HG03039 (cell line): ENCODE measurements at regions not wholly inside any gene's neighbourhood (a gene's known extent, or its start where the extent isn't known, plus 50 kb on each side); places are given as distances from the start of the nearest gene placed in this dataset.

Source experiments
- ATAC-seq: cut with Tn5 transposase; IDR thresholded peaks from one replicate; pipeline ENCODE4 v1.9.1; 2021; ENCODE audit warnings: mild to moderate bottlenecking, moderate library complexity; ENCODE audit not compliant: unreplicated experiment

DNA sequence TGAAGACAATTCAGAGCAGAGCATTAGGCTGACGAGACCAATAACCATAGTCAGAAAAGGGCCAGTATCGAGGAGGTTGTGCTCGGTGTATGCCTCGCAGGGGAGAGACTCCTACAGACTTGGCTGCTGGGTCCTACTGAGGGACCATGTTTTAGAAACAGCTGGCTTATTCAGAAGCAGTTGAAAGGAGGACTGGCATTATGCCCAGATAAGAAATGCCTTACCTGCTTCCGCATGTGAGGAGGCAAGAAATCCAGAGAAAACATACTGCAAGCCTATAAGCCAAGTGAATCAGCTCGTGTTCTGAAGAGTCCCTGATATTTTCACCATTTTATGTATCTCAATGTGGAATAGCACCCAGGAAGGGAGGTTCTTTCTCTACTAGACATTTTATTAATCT is 434.7 kb downstream of the GRB14 start:
- ATAC-seq: no peak

DNA sequence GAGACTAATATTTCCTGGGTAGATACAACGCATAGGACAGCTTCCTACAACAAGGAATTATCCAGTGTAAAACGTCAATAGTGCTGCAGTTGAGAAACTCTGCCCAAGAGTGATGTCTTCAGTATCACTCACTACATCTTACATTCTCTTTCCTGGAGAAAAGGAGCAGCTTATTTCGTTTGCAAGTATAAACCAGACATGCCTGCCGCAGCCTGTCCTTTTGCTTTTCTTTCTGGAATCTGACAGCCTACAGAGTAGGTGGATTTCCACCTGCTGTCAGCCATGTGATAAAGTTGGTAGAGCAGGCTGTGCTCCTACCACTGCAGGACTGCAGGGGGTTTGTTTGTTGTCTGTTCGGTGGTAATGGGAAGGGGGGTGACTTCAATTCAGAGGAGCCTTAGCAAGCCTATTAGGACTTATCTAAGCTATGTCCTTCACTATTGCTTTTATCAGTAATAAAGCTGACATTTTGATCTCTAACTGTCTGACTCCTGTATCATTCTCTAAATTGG is 439.1 kb downstream of the GRB14 start:
- no peak for ATAC-seq

GRCh38 chr2:164178835-164179465 is 442.3 kb downstream of the GRB14 start:
- no peak for ATAC-seq

DNA sequence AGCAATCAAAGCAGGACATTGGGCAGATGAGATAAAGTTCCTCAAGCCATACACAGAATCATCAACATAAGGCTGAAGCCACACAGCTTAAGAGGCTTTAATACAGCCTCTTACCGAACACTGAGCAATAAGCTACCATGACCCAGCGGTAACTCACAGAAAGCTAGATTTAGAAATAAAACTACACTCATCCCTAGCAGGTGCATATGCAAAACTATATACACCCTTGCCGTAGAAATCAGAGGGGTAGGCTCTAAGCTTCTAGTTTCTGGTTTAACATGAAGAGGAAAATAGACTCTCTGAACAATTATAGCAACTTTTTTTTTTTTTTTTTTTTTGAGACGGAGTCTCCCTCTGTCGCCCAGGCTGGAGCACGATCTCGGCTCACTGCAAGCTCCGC is 428.8 kb upstream of the FIGN start:
- no peak for ATAC-seq

- no peak for ATAC-seq
These were observed 419.8 kb upstream of the FIGN start for GRCh38 chr2:164155558-164155957.

GRCh38 chr2:164151522-164151921 is 415.7 kb upstream of the FIGN start:
- no peak for ATAC-seq

DNA sequence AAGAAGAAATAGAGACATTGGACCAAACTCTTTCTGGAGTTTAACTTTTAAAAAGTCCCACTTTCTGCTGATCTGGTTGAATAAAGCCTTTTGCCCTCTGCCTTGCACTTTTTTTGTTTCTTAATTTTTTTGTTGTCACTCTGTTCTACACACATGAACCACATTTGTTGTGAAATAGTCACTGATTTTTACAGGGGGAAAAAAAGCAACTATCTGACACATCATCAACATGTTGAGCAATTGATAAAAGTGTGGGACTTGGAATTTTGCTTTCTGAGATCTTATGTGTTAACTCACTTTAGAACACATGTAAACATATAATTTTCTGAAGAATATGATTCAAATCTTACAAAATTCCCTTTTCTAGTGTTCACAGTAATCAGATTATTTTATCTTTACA is 414.8 kb upstream of the FIGN start:
- ATAC-seq: no peak

DNA sequence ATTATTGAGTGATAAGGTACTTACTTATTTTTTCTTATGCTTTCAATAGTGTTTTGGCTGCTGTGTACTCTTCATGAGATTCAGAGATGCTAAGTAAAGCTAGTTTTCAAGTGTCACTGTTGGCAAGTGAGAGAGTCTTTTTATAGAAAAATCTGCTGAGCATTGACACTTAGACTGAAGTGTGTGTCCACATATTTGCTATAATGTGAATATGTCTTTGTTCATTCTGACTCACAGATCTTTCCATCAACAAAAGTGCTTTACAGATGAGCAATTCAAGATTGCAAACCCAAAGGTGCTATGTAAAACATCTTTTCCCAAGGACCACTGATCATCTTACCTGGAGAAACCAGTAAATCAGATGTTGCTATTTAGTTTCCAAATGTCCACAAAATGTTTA is 410.6 kb upstream of the FIGN start:
- no peak for ATAC-seq

GRCh38 chr2:164145093-164145987 is 409.5 kb upstream of the FIGN start:
- no peak for ATAC-seq

- ATAC-seq: no peak
These were observed 407.5 kb upstream of the FIGN start for GRCh38 chr2:164143183-164143930.

DNA sequence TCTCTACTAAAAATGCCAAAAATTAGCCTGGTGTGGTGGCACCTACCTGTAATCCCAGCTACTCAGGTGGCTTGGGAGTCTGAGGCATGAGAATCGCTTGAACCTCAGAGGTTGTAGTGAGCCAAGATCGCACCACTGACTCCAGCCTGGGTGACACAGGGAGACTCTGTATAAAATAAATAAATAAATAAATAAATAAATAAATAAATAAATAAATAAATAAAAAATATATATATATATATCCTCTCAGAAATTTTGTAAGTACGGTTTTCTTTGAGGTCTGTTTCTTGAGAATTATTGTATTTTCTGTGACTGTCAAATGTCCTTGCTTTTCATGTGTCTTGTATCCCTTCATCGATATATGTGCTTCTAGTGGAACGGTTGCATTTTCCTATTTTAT is 406.9 kb upstream of the FIGN start:
- ATAC-seq: no peak

DNA sequence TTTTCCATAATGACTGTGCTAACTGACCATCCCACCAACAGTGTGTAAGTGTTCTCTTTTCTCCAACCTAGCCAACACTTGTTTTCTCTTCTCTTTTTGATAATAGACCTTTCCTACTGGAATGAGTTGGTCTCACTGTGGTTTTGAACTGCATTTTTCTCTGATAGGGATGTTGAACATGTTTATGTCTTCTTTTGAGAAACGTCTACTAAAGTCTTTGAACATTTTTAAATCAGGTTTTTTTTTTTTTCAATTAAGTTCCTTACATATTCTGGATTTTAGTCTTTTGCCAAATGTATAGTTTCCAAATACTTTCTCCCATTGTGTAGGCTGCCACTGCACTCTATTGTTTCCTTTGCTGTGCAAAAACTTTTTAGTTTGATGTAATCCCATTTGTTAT is 405.5 kb upstream of the FIGN start:
- no peak for ATAC-seq

DNA sequence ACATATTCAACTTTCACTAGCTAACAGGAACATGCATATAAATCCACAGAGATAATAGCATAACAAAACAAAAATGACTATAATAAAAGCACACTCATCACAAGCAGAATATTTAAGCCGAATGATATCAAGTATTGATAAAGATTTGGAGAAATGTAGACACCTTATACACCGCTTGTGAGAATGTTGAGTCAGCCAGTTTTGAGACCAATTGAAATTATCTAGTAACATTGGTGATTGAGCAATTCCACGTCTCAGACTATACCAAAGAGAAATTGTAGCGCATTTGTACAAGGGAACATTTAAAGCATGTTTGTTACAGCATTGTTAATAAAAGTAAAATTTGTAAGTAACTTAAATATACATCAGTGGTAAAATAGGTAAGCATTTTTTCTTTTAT is 402.9 kb upstream of the FIGN start:
- ATAC-seq: no peak

DNA sequence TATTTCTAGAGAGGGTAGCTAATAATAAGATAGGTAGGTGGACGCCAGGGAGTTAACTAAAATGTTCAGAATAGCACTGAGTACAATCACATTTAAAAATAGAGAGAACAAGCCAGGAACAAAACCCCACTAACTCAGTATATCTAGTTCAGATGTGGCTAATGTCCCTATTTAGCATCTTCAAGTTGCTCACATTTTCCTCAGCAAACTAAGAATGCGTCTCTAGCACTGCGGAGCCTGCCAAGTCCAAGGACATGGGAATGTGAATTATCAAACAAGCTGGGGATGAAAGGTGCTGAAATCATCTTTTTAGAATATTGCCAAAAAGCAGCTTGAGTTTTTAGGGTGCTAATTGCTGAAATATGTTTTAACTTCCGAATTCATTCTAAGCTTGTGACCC is 398.5 kb upstream of the FIGN start:
- ATAC-seq: no peak

DNA sequence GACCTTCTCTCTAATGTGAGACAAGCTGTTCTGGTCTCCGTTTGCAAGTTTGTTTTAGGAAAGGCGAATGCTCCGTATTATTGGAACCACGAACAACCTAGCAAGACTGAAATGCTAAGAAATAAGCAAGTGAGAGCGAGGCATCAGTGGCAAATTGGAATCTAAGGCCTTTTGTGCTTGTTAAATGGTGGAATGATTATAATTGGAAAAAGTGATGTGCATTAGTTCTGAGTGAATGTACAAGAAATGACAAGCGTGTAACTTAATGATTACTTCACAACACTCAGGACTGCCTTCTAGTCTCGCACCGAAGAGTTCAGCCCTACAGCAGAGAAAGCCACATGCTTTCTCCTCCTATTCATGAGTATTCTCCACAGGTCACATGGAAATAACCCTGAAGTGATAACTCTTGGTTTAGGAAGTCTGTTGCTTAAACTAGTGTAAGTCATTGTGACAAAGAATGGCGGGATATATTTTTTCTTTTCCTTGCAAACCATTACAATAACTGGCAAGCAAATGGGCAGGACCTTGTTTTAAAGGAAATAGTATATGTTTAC is 392.2 kb upstream of the FIGN start:
- ATAC-seq: no peak

GRCh38 chr2:164126960-164127660 is 391.3 kb upstream of the FIGN start:
- no peak for ATAC-seq

- no peak for ATAC-seq
These were observed 380.0 kb upstream of the FIGN start for GRCh38 chr2:164115806-164116205.

DNA sequence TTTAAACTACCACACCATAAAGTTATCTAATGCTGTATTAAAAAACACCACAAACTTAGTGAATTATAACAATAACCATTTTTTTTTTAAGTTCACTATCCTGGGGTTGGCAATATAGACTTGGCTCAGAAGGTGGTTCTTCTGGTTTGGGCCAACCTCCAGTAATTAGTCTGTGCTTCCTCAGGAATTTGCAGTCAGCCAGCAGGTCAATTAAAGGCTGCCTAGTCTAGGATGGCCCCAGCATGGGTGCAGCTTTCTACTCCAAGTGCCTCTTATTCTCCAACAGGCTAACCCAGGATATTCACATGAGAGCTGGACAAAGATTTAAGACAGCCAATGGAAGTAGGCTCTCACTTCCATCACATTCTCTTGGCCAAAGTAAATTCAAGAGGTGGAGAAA is 379.1 kb upstream of the FIGN start:
- no peak for ATAC-seq

- ATAC-seq: no peak
These were observed 376.3 kb upstream of the FIGN start for GRCh38 chr2:164112105-164112504.

GRCh38 chr2:164110515-164110914 is 374.7 kb upstream of the FIGN start:
- no peak for ATAC-seq

DNA sequence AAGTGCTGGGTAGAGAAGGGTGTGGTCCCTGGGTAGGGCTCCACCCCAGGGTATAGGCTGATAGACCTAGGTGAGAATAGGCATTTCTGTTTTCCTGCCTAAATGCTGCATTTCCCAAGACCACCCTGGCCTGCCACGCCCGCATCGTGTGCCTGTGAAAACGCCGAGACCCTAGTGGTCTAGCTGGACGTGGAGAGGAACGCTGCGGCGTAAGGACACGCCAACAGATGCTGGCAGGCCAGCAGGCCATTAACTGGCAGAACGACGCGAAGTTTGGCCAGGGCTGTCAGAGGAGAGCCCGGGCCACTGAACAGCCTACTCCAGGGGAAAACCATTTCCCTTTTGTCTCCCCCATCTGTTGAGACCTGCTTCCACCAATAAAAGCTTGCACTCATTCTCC is 373.2 kb upstream of the FIGN start:
- ATAC-seq: no peak
